K562 (cell line): ENCODE measurements at regions not wholly inside any gene's neighbourhood (a gene's known extent, or its start where the extent isn't known, plus 50 kb on each side); places are given as distances from the start of the nearest gene placed in this dataset.

Experiments used
- ATAC-seq: fragments of 200-7000 bp; cut with Tn5 transposase; 3 replicates; pipeline ENCODE4 v1.9.1; 2020; ENCODE audit warnings: moderate library complexity
- BruUV-seq: library from RNA; stranded (reverse); fragments of 400-500 nt; replicated peaks from 2 replicates; lab custom pipeline; 2021; lab: Mats Ljungman, UMichigan
- CTCF ChIA-PET: fragments of 300-600 bp; formaldehyde crosslinking; extraction: SDS; loops from one replicate; lab custom pipeline; 2021; ENCODE audit warnings: low intra/inter-chr PET ratio; lab: Yijun Ruan, JAX
- POLR2A ChIA-PET: fragments of 300-600, 350-650 bp; sonication (Branson Sonifier 250); formaldehyde crosslinking; extraction: SDS; loops from one replicate; lab custom pipeline; 2021; ENCODE audit warnings: antibody characterized with exemption, inconsistent platforms; lab: Yijun Ruan, JAX
- DNase-seq, 4 experiments: peaks; one replicate each; pipeline versions ENCODE4 v3.0.0 to v3.0.0-alpha.2; 2011 to 2018; ENCODE audit warnings: low spot score in 3 of 4, mixed read lengths in 3 of 4; ENCODE audit errors: extremely low read depth in 1 of 4
- FAIRE-seq: peaks from 2 replicates; lab custom pipeline; 2011; peaks lifted over from hg19 to GRCh38; lab: Jason Lieb, UNC
- H2AFZ ChIP-seq: 2 replicates; pipeline ENCODE4 v1.6.0; 2011; ENCODE audit warnings: low read depth, low read length, control low read depth, inconsistent platforms
- H3K27ac ChIP-seq: fragments of 200-600 bp; 3 replicates; pipeline ENCODE4 v1.8.0; 2011; ENCODE audit warnings: low read depth, mild to moderate bottlenecking, control low read depth, inconsistent platforms, low read length, moderate library complexity, mixed read lengths; ENCODE audit errors: extremely low read depth
- H3K27me3 ChIP-seq, 2 experiments: fragments of 300-600 bp in 1 of 2; 2 replicates in 1 of 2; 3 replicates in 1 of 2; pipeline versions ENCODE4 v1.6.0 to v1.8.0; 2011; ENCODE audit warnings: inconsistent platforms in 2 of 2, low read length in 2 of 2, mild to moderate bottlenecking in 1 of 2, mixed read lengths in 1 of 2, moderate library complexity in 1 of 2; ENCODE audit not compliant: control insufficient read depth in 2 of 2, insufficient read depth in 2 of 2
- H3K36me3 ChIP-seq: fragments of 300-600 bp; 3 replicates; pipeline ENCODE4 v1.8.0; 2011; ENCODE audit warnings: mild to moderate bottlenecking, low read length, inconsistent platforms; ENCODE audit not compliant: control insufficient read depth, insufficient read depth
- H3K4me1 ChIP-seq, 2 experiments: fragments of 200-600 bp in 1 of 2; replicated peaks in 1 of 2; 2 replicates in 1 of 2; 3 replicates in 1 of 2; pipeline versions ENCODE4 v1.5.1 to v1.8.0; 2011; ENCODE audit warnings: inconsistent platforms in 2 of 2, low read length in 2 of 2, mild to moderate bottlenecking in 1 of 2, mixed read lengths in 1 of 2, moderate library complexity in 1 of 2; ENCODE audit not compliant: control insufficient read depth in 2 of 2, insufficient read depth in 2 of 2
- H3K4me2 ChIP-seq: 2 replicates; pipeline ENCODE4 v1.6.1; 2011; ENCODE audit warnings: low read length, control low read depth, inconsistent platforms, mixed read lengths; ENCODE audit not compliant: insufficient read depth
- H3K4me3 ChIP-seq: fragments of 200-600 bp; sonication (generic), shearing (Covaris generic); 2 replicates; pipeline ENCODE4 v1.5.1; 2016; ENCODE audit warnings: control low read depth, inconsistent platforms
- H3K79me2 ChIP-seq: fragments of 200-600 bp; 3 replicates; pipeline ENCODE4 v1.8.0; 2011; ENCODE audit warnings: low read length, inconsistent platforms; ENCODE audit not compliant: control insufficient read depth, insufficient read depth
- H3K9ac ChIP-seq, 2 experiments: 2 replicates each; pipeline versions ENCODE4 v1.6.0 to v1.6.1; 2011; ENCODE audit warnings: low read depth in 2 of 2, low read length in 2 of 2, control low read depth in 1 of 2, inconsistent platforms in 1 of 2, mild to moderate bottlenecking in 1 of 2, mixed read lengths in 1 of 2; ENCODE audit not compliant: insufficient read depth in 1 of 2
- H3K9me1 ChIP-seq: one replicate; pipeline ENCODE4 v1.6.0; 2011; ENCODE audit warnings: inconsistent platforms, mild to moderate bottlenecking, low read length, moderate library complexity; ENCODE audit not compliant: control insufficient read depth, insufficient read depth
- H3K9me3 ChIP-seq: replicated peaks from 2 replicates; pipeline ENCODE4 v1.5.1; 2011; ENCODE audit warnings: low read depth, low read length, inconsistent platforms; ENCODE audit not compliant: control insufficient read depth, insufficient read depth
- H4K20me1 ChIP-seq: replicated peaks from 2 replicates; pipeline ENCODE4 v1.6.1; 2011; ENCODE audit warnings: low read length, inconsistent platforms, mixed read lengths; ENCODE audit not compliant: control insufficient read depth, insufficient read depth
- ARID1B ChIP-seq: fragments of 450-650 bp; IDR thresholded peaks from 2 replicates; pipeline ENCODE4 v1.6.1; 2016; ENCODE audit warnings: antibody characterized with exemption, mild to moderate bottlenecking, inconsistent platforms
- FIP1L1 ChIP-seq: fragments of 200-400 bp; formaldehyde crosslinking; IDR thresholded peaks from 2 replicates; pipeline ENCODE4 v1.6.1; 2018; ENCODE audit warnings: mild to moderate bottlenecking, low read depth, low read length; ENCODE audit not compliant: poor library complexity, severe bottlenecking
- FOXP4 ChIP-seq: sonication (generic); formaldehyde crosslinking; IDR thresholded peaks from 2 replicates; pipeline ENCODE4 v1.8.0; 2022; ENCODE audit warnings: mild to moderate bottlenecking, missing genetic modification reagents, borderline replicate concordance
- PPARD ChIP-seq: fragments of 250-450 bp; sonication (Bioruptor Pico); IDR thresholded peaks from 2 replicates; pipeline ENCODE4 v1.8.0; 2022; ENCODE audit warnings: inconsistent platforms, mild to moderate bottlenecking, moderate library complexity
- RREB1 ChIP-seq: fragments of 250-450 bp; sonication (Bioruptor Pico); IDR thresholded peaks from 2 replicates; pipeline ENCODE4 v1.4.0; 2020
- SREBF2 ChIP-seq: sonication (generic); formaldehyde crosslinking; IDR thresholded peaks from 2 replicates; pipeline ENCODE4 v1.4.0; 2020; ENCODE audit warnings: mild to moderate bottlenecking, missing genetic modification reagents
- TCF15 ChIP-seq: fragments of 250-450 bp; sonication (Bioruptor Pico); IDR thresholded peaks from 2 replicates; pipeline ENCODE4 v1.8.0; 2022; ENCODE audit warnings: moderate library complexity, mild to moderate bottlenecking, inconsistent platforms
- ZBTB8A ChIP-seq: fragments of 450-650 bp; IDR thresholded peaks from 2 replicates; pipeline ENCODE4 v1.6.1; 2018; ENCODE audit warnings: mild to moderate bottlenecking, moderate library complexity; ENCODE audit not compliant: partially characterized antibody
- in situ Hi-C: fragments of 300-500 bp; cut with MboI; formaldehyde crosslinking; loops from 4 replicates; pipeline ENCODE4 v1.15.0; 2018; ENCODE audit warnings: inconsistent platforms, mixed read lengths
- intact Hi-C: fragments of 100-400 bp; cut with micrococcal nuclease; formaldehyde crosslinking; loops from 2 replicates; pipeline ENCODE4 v1.14.2; 2022

GRCh38 chrX:68919707-68920106, 90.9 kb downstream of the EFNB1 start:
- ATAC-seq, result no peak
- no TSS peak for BruUV-seq
- Histone ChIP-seq H3K9ac (no peak overlapping the region), H3K79me2 (no peaks in the 10 kb centered on the region), H3K27me3 (no peaks in the 10 kb centered on the region), H3K9me1 (no peaks in the 10 kb centered on the region), H3K9me3 (no peaks in the 10 kb centered on the region), H3K36me3 (no peaks in the 10 kb centered on the region), H3K4me2 (no peak overlapping the region), H3K4me3 (no peak overlapping the region), H3K4me1 (no peaks in the 10 kb centered on the region)
- intact Hi-C loops, result no loop called here
- DNase-seq, result no peak
- FAIRE-seq, result no peak
- POLR2A ChIA-PET, result no interaction called here
- in situ Hi-C loops, result no loop called here
- TF ChIP-seq FIP1L1 (no peak), ARID1B (no peak), TCF15 (no peak), PPARD (CRISPR knock-in tag) (no peak), FOXP4 (CRISPR knock-in tag) (no peak), RREB1 (CRISPR knock-in tag) (no peak), ZBTB8A (no peak), SREBF2 (CRISPR knock-in tag) (no peak)
- TF ChIP-seq, all 486 proteins: peak for 0
- no peak overlapping the region for H3K27ac ChIP-seq
- H2AFZ ChIP-seq, result no peak overlapping the region
- CTCF ChIA-PET, result no interaction called here
- H4K20me1 ChIP-seq, result peaks cover 8% of the 10 kb centered on the region; the same call in 1 of the 2 replicates
